Osteocyte (in vitro differentiated cells): ENCODE measurements at regions not wholly inside any gene's neighbourhood (a gene's known extent, or its start where the extent isn't known, plus 50 kb on each side); places are given as distances from the start of the nearest gene placed in this dataset.

ENCODE experiments used
- DNase-seq: peaks from one replicate; pipeline ENCODE4 v3.0.0; 2021; ENCODE audit warnings: mixed read lengths; ENCODE audit not compliant: unreplicated experiment; ENCODE audit errors: extremely low spot score
- H3K27ac Mint-ChIP-seq: one replicate; pipeline ENCODE4 v1.8.0; 2021; ENCODE audit warnings: mild to moderate bottlenecking, mixed read lengths; ENCODE audit not compliant: unreplicated experiment
- H3K27me3 Mint-ChIP-seq: one replicate; pipeline ENCODE4 v1.8.0; 2021; ENCODE audit warnings: mixed read lengths; ENCODE audit not compliant: unreplicated experiment
- H3K36me3 Mint-ChIP-seq: one replicate; pipeline ENCODE4 v1.8.0; 2021; ENCODE audit warnings: mixed read lengths; ENCODE audit not compliant: unreplicated experiment
- H3K4me1 Mint-ChIP-seq: one replicate; pipeline ENCODE4 v1.8.0; 2021; ENCODE audit warnings: mixed read lengths; ENCODE audit not compliant: unreplicated experiment
- H3K4me3 Mint-ChIP-seq: one replicate; pipeline ENCODE4 v1.8.0; 2021; ENCODE audit warnings: mild to moderate bottlenecking, moderate library complexity, mixed read lengths; ENCODE audit not compliant: unreplicated experiment
- H3K9me3 Mint-ChIP-seq: one replicate; pipeline ENCODE4 v1.8.0; 2021; ENCODE audit warnings: mixed read lengths; ENCODE audit not compliant: unreplicated experiment
- CTCF ChIP-seq: fragments of 200-600 bp; sonication (generic); IDR thresholded peaks from 2 replicates; pipeline ENCODE4 v1.5.0; 2021; ENCODE audit warnings: antibody characterized with exemption, mild to moderate bottlenecking, moderate library complexity

- no peak overlapping the region for H3K4me3 Mint-ChIP-seq
- DNase-seq: no peak
- H3K27me3 Mint-ChIP-seq: no peaks in the 10 kb centered on the region
Measured at GRCh38 chr4:20196476-20196875, 55.2 kb upstream of the SLIT2 start.

GRCh38 chr4:20195071-20195885 is 56.4 kb upstream of the SLIT2 start:
- DNase-seq: no peak
- Mint-ChIP-seq H3K9me3 (no peaks in the 10 kb centered on the region), H3K36me3 (no peaks in the 10 kb centered on the region), H3K27me3 (no peaks in the 10 kb centered on the region), H3K4me1 (peaks cover 27% of the 10 kb centered on the region), H3K27ac (no peak overlapping the region), H3K4me3 (no peak overlapping the region)
- TF ChIP-seq CTCF: no peak

More at GRCh38 chr4:20196476-20196875, 55.2 kb upstream of the SLIT2 start:
- H3K4me1 Mint-ChIP-seq: peaks cover 27% of the 10 kb centered on the region
- H3K27ac Mint-ChIP-seq: no peak overlapping the region
- TF ChIP-seq CTCF: no peak
- H3K36me3 Mint-ChIP-seq: no peaks in the 10 kb centered on the region
- H3K9me3 Mint-ChIP-seq: no peaks in the 10 kb centered on the region

DNA sequence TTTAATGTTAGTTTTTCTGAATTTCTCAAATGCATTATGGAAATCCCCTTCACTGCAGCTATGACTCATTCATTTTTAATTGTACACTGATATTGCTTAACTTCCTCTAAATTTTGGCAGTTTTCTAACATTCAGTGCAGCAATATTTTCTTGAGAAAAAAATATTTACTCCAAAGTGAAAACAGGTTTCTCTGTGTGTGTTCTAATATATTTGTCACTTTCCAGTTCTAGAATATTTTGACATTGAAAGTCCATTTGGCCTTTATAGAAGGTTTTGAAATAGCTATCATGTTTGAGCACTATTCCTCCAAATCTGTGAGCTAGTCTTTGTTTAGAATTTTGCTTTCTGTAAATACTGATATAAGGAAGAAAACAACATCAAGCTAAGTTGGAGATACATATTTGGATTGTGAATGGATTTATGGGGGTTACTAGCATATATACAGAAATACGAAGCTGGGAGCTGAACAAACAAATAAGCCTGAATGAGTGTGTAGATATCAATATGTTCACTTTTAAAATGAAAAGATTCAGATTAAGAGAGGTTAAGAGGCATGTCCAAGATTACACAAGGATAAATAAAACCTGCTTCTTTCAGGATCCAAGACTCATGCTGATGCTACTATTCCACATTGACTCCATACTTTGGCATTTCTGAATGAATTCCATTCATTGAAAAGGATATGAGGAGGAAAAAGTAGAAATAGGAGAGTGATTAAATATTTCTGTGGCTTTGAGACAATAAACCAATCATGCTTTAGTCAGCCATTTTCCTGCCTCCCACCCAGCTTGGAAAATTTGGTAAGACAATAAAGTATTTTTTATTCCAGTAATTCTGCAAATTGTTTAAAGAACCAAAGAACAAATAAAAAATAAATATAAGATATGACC is 57.3 kb upstream of the SLIT2 start:
- no peaks in the 10 kb centered on the region for H3K27me3 Mint-ChIP-seq
- peaks cover 27% of the 10 kb centered on the region for H3K4me1 Mint-ChIP-seq
- peak overlapping the region; percentile 51 for H3K27ac Mint-ChIP-seq
- no peaks in the 10 kb centered on the region for H3K36me3 Mint-ChIP-seq
- no peak for DNase-seq
- no peak for TF ChIP-seq CTCF
- H3K9me3 Mint-ChIP-seq: no peaks in the 10 kb centered on the region
- no peak overlapping the region for H3K4me3 Mint-ChIP-seq

- H3K4me3 Mint-ChIP-seq: no peak overlapping the region
Measured at GRCh38 chr4:20193141-20193936, 58.4 kb upstream of the SLIT2 start.

More at GRCh38 chr4:20193141-20193936, 58.4 kb upstream of the SLIT2 start:
- Mint-ChIP-seq H3K27me3 (no peaks in the 10 kb centered on the region), H3K36me3 (no peaks in the 10 kb centered on the region), H3K9me3 (no peaks in the 10 kb centered on the region), H3K27ac (peak overlapping the region; percentile 51), H3K4me1 (peaks cover 27% of the 10 kb centered on the region)
- TF ChIP-seq CTCF: no peak
- no peak for DNase-seq
